WTC11 (cell line): ENCODE measurements at regions not wholly inside any gene's neighbourhood (a gene's known extent, or its start where the extent isn't known, plus 50 kb on each side); places are given as distances from the start of the nearest gene placed in this dataset.

Experiments
- ATAC-seq: fragments of 200-7000 bp; cut with Tn5 transposase; 2 replicates; pipeline ENCODE4 v1.10.0; 2021; ENCODE audit warnings: mild to moderate bottlenecking, moderate library complexity
- CTCF ChIA-PET: fragments of 300-600 bp; sonication (Branson Sonifier 250); formaldehyde crosslinking; loops from one replicate; lab custom pipeline; 2021; ENCODE audit warnings: antibody characterized with exemption; lab: Charles Lee
- POLR2A ChIA-PET: fragments of 350-600 bp; sonication (Branson Sonifier 250); formaldehyde crosslinking; loops from one replicate; lab custom pipeline; 2021; ENCODE audit warnings: antibody characterized with exemption; lab: Charles Lee
- DNase-seq: peaks from one replicate; pipeline ENCODE4 v3.0.0; 2021; ENCODE audit warnings: low spot score
- H3K27ac Mint-ChIP-seq: 2 replicates; pipeline ENCODE4 v1.8.0; 2021; ENCODE audit warnings: mixed read lengths
- H3K27me3 Mint-ChIP-seq: 2 replicates; pipeline ENCODE4 v1.8.0; 2021; ENCODE audit warnings: low read depth, mild to moderate bottlenecking, moderate library complexity, mixed read lengths
- H3K36me3 Mint-ChIP-seq: 2 replicates; pipeline ENCODE4 v1.8.0; 2021; ENCODE audit warnings: mixed read lengths
- H3K4me1 Mint-ChIP-seq: 2 replicates; pipeline ENCODE4 v1.8.0; 2022; ENCODE audit warnings: mixed read lengths
- H3K4me3 Mint-ChIP-seq: 2 replicates; pipeline ENCODE4 v1.8.0; 2021; ENCODE audit warnings: mild to moderate bottlenecking, moderate library complexity, mixed read lengths
- H3K9me3 Mint-ChIP-seq: 2 replicates; pipeline ENCODE4 v1.8.0; 2021; ENCODE audit warnings: mixed read lengths
- ATF1 ChIP-seq: sonication (generic); formaldehyde crosslinking; IDR thresholded peaks from 2 replicates; pipeline ENCODE4 v1.8.1; 2023; ENCODE audit warnings: mild to moderate bottlenecking, moderate library complexity, missing genetic modification reagents
- CTCF ChIP-seq: fragments of 200-600 bp; IDR thresholded peaks from 2 replicates; pipeline ENCODE4 v1.8.0; 2022; ENCODE audit warnings: antibody characterized with exemption
- ELF4 ChIP-seq: sonication (generic); formaldehyde crosslinking; IDR thresholded peaks from 2 replicates; pipeline ENCODE4 v1.8.1; 2022; ENCODE audit warnings: low read depth, mild to moderate bottlenecking, moderate library complexity, missing genetic modification reagents
- EMX1 ChIP-seq: fragments of 250-450 bp; sonication (Bioruptor Pico); IDR thresholded peaks from 2 replicates; pipeline ENCODE4 v1.8.0; 2021; ENCODE audit warnings: mild to moderate bottlenecking
- ETV6 ChIP-seq: sonication (generic); formaldehyde crosslinking; IDR thresholded peaks from 2 replicates; pipeline ENCODE4 v1.8.1; 2022; ENCODE audit warnings: mild to moderate bottlenecking, missing genetic modification reagents
- GRHL2 ChIP-seq: fragments of 250-450 bp; sonication (Bioruptor Pico); IDR thresholded peaks from 2 replicates; pipeline ENCODE4 v1.8.0; 2022; ENCODE audit warnings: mild to moderate bottlenecking, moderate library complexity; ENCODE audit not compliant: insufficient replicate concordance, severe bottlenecking
- HMGA2 ChIP-seq: fragments of 250-450 bp; sonication (Bioruptor Pico); IDR thresholded peaks from 2 replicates; pipeline ENCODE4 v1.4.0; 2021; ENCODE audit warnings: mild to moderate bottlenecking, moderate library complexity
- JUN ChIP-seq: sonication (generic); formaldehyde crosslinking; IDR thresholded peaks from 2 replicates; pipeline ENCODE4 v1.8.0; 2023; ENCODE audit warnings: mild to moderate bottlenecking, missing genetic modification reagents
- NFATC4 ChIP-seq: fragments of 250-450 bp; sonication (Bioruptor Pico); IDR thresholded peaks from 2 replicates; pipeline ENCODE4 v1.9.0; 2021; ENCODE audit warnings: mild to moderate bottlenecking
- NR1H2 ChIP-seq: sonication (generic); formaldehyde crosslinking; IDR thresholded peaks from 2 replicates; pipeline ENCODE4 v1.9.0; 2021; ENCODE audit warnings: mild to moderate bottlenecking, moderate library complexity, missing genetic modification reagents
- NR2C2 ChIP-seq: sonication (generic); formaldehyde crosslinking; IDR thresholded peaks from 2 replicates; pipeline ENCODE4 v1.8.0; 2022; ENCODE audit warnings: mild to moderate bottlenecking, missing genetic modification reagents
- TEAD4 ChIP-seq: sonication (generic); formaldehyde crosslinking; IDR thresholded peaks from 2 replicates; pipeline ENCODE4 v1.8.0; 2022; ENCODE audit warnings: mild to moderate bottlenecking, missing genetic modification reagents
- TP53 ChIP-seq: sonication (generic); formaldehyde crosslinking; IDR thresholded peaks from 2 replicates; pipeline ENCODE4 v1.8.1; 2023; ENCODE audit warnings: mild to moderate bottlenecking, missing genetic modification reagents
- ZBTB43 ChIP-seq: sonication (generic); formaldehyde crosslinking; IDR thresholded peaks from 2 replicates; pipeline ENCODE4 v1.8.1; 2023; ENCODE audit warnings: mild to moderate bottlenecking, missing genetic modification reagents
- ZNF121 ChIP-seq: sonication (generic); formaldehyde crosslinking; IDR thresholded peaks from 2 replicates; pipeline ENCODE4 v1.8.0; 2023; ENCODE audit warnings: missing genetic modification reagents
- ZNF396 ChIP-seq: fragments of 250-450 bp; sonication (Bioruptor Pico); IDR thresholded peaks from 2 replicates; pipeline ENCODE4 v1.8.0; 2021; ENCODE audit warnings: mild to moderate bottlenecking, moderate library complexity, borderline replicate concordance
- ZNF416 ChIP-seq: fragments of 250-450 bp; sonication (Bioruptor Pico); IDR thresholded peaks from 2 replicates; pipeline ENCODE4 v1.9.0; 2021; ENCODE audit warnings: mild to moderate bottlenecking, inconsistent platforms
- TF ChIP-seq, protein P1 (sequence below): fragments of 250-450 bp; sonication (Bioruptor Pico); IDR thresholded peaks from 2 replicates; pipeline ENCODE4 v2.1.2; 2022; ENCODE audit warnings: mild to moderate bottlenecking, moderate library complexity
- TF ChIP-seq, protein P2 (sequence below): sonication (generic); formaldehyde crosslinking; IDR thresholded peaks from 2 replicates; pipeline ENCODE4 v1.8.1; 2022; ENCODE audit warnings: mild to moderate bottlenecking, moderate library complexity, missing genetic modification reagents

- no peak for TF ChIP-seq TP53
- TF ChIP-seq ATF1: no peak
- TF ChIP-seq, all 79 proteins: peak for 0
These were observed 81.6 kb upstream of the MC3R start (continued) for GRCh38 chr20:56166781-56167465.

DNA sequence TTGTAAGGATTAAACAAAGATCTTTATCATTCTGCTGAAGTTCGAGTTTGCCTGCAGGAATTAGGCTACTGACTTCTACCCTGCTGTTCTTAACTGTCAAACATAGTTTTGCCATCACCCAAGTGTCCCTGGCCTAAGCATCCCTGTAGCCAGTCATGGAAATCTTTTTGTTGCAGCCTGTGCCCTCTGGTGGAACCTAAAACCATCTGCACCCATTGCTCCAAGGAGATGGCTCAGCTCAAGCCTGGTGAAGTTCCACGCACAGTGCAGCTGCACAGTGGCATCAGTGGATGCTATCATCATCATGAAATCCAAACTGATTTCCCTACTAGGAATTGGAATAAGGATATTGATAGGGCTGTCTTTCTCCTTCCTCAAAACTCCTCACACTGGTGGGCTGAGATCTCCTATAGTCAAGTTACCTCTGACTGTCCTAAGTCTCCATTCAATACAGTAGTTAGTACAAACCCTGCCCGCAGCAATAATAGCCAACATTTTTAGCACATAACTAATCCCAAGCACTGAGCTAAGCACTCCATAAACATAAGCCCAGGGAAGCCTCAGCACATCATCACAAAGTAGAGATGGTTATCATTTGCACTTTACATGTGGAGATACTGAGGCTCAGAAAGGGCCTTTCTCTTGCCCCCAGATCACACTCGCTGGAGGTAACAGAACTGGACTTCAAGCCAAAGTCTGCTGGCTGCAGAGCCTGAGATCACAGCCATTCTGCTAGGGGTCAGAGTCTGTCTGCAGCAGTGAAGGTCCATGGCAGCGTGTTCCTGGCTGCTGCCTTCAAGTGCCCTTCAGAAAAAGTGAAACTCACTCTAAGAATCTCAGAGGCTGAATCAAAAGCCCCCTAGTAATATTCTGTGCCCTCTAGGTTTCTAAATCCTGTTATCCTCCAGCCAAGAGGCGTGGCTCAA is 77.2 kb upstream of the MC3R start:
- ChIA-PET POLR2A (no interaction called here), CTCF (no interaction called here)
- ATAC-seq: no peak
- no peak for TF ChIP-seq ZNF396
- TF ChIP-seq NR1H2 (CRISPR knock-in tag): no peak
- TF ChIP-seq JUN (CRISPR knock-in tag): no peak
- TF ChIP-seq ATF1: no peak
- TF ChIP-seq, protein P1, sequence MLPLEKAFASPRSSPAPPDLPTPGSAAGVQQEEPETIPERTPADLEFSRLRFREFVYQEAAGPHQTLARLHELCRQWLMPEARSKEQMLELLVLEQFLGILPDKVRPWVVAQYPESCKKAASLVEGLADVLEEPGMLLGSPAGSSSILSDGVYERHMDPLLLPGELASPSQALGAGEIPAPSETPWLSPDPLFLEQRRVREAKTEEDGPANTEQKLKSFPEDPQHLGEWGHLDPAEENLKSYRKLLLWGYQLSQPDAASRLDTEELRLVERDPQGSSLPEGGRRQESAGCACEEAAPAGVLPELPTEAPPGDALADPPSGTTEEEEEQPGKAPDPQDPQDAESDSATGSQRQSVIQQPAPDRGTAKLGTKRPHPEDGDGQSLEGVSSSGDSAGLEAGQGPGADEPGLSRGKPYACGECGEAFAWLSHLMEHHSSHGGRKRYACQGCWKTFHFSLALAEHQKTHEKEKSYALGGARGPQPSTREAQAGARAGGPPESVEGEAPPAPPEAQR: no peak
- no peak for TF ChIP-seq ZNF121 (CRISPR knock-in tag)
- TF ChIP-seq TEAD4: no peak
- TF ChIP-seq EMX1 (CRISPR knock-in tag): no peak
- no peak for TF ChIP-seq ELF4 (CRISPR knock-in tag)
- TF ChIP-seq ZBTB43 (CRISPR knock-in tag): no peak
- TF ChIP-seq NR2C2: no peak
- TF ChIP-seq ZNF416 (CRISPR knock-in tag): no peak
- no peak for TF ChIP-seq HMGA2 (CRISPR knock-in tag)
- no peak for TF ChIP-seq CTCF
- peaks cover 20% of the 10 kb centered on the region for H3K27me3 Mint-ChIP-seq
- H3K9me3 Mint-ChIP-seq: peaks cover 86% of the 10 kb centered on the region
- H3K27ac Mint-ChIP-seq: no peak overlapping the region
- DNase-seq: no peak
- H3K4me1 Mint-ChIP-seq: no peaks in the 10 kb centered on the region
- H3K4me3 Mint-ChIP-seq: no peak overlapping the region
- H3K36me3 Mint-ChIP-seq: peaks cover 83% of the 10 kb centered on the region

DNA sequence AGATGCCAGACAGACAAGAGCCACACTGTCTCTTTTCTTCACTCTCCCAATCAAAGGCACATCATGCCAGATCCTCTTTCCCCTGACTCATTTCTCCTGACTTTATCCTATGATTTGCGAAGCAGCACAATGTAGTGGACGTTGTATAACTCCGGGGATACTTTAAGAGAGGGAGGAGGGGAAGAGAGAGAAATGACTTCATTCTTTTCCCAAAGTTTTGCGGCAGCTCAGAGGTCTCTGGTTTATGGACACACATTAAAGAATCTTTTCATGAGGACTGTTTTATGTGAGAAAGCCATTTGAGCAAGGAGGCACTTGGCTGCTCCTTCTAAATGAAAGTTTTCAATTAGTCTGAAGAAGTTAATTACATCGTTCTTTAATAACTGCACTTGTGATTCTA is 75.1 kb upstream of the MC3R start:
- H3K27me3 Mint-ChIP-seq: peaks cover 21% of the 10 kb centered on the region
- TF ChIP-seq ETV6 (no peak), GRHL2 (CRISPR knock-in tag) (no peak), NFATC4 (CRISPR knock-in tag) (no peak)
- TF ChIP-seq, protein P2, sequence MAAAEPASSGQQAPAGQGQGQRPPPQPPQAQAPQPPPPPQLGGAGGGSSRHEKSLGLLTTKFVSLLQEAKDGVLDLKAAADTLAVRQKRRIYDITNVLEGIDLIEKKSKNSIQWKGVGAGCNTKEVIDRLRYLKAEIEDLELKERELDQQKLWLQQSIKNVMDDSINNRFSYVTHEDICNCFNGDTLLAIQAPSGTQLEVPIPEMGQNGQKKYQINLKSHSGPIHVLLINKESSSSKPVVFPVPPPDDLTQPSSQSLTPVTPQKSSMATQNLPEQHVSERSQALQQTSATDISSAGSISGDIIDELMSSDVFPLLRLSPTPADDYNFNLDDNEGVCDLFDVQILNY (CRISPR knock-in tag): no peak
- H3K27ac Mint-ChIP-seq: no peak overlapping the region
- DNase-seq (no peak), ATAC-seq (no peak)
- ChIA-PET POLR2A (no interaction called here), CTCF (no interaction called here)
- H3K9me3 Mint-ChIP-seq: peaks cover 89% of the 10 kb centered on the region
- peaks cover 80% of the 10 kb centered on the region for H3K36me3 Mint-ChIP-seq
- H3K4me1 Mint-ChIP-seq: no peaks in the 10 kb centered on the region
- no peak overlapping the region for H3K4me3 Mint-ChIP-seq
